CD4-positive, alpha-beta T cell treated with Interleukin-21 for 1 hour (primary cell): ENCODE measurements at regions not wholly inside any gene's neighbourhood (a gene's known extent, or its start where the extent isn't known, plus 50 kb on each side); places are given as distances from the start of the nearest gene placed in this dataset.
"Not testable (repeated sequence)": the region's sequence is repeated elsewhere in the genome, so short reads cannot be mapped to it uniquely, and the experiment has no call there.

Experiments used
- DNase-seq: peaks from one replicate; pipeline ENCODE4 v3.0.0-alpha.2; 2020

- no peak for DNase-seq
Observed at GRCh38 chr5:125222597-125223240, 476.3 kb upstream of the ZNF608 start.

- DNase-seq, result no peak
Observed at GRCh38 chr5:125225424-125225823, 479.0 kb upstream of the ZNF608 start.

- no peak for DNase-seq
Observed at GRCh38 chr5:125226825-125227224, 480.4 kb upstream of the ZNF608 start.

GRCh38 chr5:125227333-125228095 is 481.1 kb upstream of the ZNF608 start:
- DNase-seq, result no peak

DNA sequence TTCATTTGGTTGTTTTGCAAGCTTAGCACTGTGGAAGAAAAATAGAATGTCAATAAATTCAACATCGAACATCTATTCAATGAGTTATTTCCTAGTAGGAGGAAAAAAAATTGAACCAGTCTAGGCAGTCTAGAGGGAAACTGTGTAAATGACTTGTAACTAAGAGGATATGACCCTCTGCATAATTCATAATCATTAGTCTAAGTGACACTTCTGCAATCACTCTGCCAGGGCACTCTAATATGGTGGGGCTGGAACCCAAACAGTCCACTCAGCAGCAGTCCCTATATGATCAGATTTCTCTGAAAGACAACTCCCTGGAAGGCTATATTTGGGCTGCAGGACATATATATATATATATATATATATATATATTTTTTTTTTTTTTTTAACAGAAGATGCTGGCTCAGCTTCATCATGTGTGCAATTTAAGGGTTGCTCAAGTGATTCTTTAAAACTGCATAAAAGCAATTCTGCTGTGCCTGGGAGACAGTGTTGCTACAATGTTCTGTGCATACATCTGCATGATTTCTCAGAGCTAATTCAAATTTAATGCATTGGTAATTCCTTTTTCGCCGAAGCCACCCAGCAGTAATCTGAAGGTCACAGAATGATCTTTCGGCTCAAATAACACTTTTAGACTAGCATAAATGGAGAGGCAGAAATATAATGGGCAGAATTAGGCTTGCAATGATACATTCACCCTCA is 482.1 kb upstream of the ZNF608 start:
- no peak for DNase-seq

DNA sequence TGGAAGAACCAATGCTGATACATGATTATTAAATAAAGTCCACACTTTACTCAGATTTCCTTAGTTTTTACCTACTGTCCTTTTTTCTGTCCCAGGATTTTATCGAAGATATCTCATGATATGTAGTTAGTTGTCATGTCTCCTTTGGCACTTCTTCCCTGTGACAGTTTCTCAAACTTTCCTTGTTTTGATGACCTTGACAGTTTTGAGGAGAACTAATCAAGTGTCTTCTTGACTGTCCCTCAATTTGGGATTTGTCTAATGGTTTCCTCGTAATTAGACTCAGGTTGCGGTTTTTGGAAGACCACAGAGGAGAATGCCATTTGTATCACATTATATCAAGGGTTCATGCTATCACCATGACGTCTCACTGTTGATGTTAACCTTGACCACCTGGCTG is 483.1 kb upstream of the ZNF608 start:
- DNase-seq, result no peak

DNA sequence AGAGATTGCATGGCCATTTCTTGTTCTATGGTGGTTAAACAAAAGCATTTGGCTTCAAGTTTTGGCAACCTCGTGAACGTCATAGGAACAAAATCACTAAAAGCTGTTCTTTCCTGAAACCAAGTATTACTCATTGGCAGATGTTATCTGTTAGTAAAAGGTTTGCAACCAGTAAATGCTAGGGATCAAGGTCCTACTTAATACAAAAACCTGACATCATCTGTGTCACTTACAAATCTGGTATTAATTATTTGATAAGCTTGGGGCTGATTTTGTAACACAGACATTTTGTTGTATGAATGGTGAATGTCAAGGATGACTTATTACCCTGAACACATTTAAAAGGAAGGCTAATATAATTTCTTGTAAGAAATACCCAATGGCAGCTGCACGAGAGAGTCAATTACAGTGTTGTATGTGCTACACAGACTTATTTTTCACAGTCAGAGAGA is 486.4 kb upstream of the ZNF608 start:
- no peak for DNase-seq

DNA sequence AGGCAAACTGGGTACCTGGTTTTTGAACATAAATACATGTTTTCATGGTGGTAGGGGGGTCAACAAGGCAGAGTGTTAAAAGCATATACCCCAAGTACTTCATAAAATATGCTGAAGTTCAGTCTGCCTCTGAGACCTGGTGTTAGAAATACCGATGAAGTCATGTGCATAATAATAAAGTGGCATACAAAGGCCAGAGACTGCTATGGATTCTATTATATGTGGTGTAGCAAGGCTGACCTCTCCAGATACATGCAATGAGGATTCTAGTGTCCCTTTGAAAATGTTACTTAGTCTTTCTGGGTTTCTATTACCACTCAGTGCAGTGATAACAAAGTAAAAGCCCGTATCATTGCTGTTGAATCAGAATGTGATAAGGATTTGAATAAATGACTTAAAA is 487.5 kb upstream of the ZNF608 start:
- no peak for DNase-seq

- no peak for DNase-seq
Observed at GRCh38 chr5:125236007-125236406, 489.6 kb upstream of the ZNF608 start.

GRCh38 chr5:125236981-125237380 is 490.5 kb upstream of the ZNF608 start:
- no peak for DNase-seq

GRCh38 chr5:125244531-125244930 is 498.1 kb upstream of the ZNF608 start:
- DNase-seq, result no peak

DNA sequence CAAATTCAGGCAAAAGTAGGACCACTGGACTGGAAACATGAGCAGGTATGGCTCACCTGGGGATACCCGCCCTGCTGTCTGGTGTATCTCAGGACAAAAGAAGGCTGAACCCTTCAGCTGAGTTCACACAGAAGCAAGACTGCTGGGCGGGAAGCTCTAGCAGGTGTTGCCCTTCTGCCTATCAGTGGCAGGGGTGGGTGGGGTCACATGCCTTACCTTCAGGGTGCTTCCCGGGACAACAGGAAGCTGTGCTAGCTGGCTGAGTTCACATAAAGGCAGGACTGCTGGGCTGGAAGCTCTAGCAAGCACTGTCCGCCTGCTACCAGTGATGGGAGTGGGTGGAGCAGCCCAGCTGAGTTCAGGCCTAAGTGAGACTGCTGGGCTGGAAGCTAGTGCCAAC is 498.8 kb upstream of the ZNF608 start:
- no peak for DNase-seq

DNA sequence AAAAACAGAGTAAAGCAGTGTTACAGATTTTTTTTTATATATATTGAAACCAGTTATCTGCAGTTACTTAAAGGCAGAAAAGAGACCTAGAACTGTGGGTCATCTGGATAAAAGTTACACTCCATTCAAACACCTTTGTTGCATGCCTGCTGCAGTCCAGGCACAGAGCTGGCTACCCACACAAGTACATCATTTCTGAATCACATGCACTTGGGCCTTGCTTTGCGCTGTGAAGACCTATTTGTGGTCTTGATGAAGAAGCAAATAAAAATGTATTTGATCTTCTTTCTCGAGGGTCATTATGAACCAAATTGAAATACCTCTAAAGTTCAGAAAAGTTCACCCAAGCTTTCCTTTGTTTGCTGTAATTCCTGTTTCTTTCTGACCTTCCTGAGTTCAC is 503.0 kb upstream of the ZNF608 start:
- DNase-seq, result no peak

DNA sequence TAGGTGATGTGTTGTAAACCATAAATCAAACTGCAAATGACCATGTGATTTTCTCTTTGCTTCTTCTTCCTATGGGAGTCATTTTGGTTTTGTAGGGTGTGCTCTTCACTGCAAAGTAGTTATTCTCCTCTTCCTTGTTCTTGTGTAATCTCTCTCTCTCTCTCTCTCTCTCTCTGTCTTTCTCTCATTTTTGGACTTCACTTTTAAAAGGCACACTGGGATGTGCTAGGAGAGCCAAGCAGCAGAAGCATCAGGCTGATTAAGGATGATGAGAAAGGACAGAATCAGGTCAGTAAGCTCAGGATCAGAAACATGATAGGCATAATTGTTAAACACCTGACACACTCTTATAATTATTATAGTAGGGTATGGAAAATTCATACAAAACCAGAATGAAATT is 505.3 kb upstream of the ZNF608 start:
- no peak for DNase-seq

DNA sequence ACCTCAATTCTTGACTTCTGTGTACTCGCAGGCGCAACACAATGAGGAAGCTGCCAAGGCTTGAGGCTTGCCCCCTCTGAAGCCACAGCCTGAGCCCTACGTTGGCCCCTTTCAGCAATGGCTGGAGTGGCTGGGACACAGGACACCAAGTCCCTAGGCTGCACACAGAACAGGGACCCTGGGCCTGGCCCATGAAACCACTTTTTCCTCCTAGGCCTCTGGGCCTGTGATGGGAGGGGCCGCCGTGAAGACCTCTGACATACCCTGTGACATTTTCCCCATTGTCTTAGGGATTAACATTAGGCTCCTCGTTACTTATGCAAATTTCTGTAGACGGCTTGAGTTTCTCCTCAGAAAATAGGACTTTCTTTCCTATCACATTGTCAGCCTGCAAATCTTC is 507.2 kb upstream of the ZNF608 start:
- not testable (repeated sequence) for DNase-seq

GRCh38 chr5:125254267-125254666 is 507.8 kb upstream of the ZNF608 start:
- DNase-seq, result no peak

- DNase-seq, result no peak
Observed at GRCh38 chr5:125256296-125256695, 509.9 kb upstream of the ZNF608 start.

- no peak for DNase-seq
Observed at GRCh38 chr5:125257057-125257972, 510.9 kb upstream of the ZNF608 start.

DNA sequence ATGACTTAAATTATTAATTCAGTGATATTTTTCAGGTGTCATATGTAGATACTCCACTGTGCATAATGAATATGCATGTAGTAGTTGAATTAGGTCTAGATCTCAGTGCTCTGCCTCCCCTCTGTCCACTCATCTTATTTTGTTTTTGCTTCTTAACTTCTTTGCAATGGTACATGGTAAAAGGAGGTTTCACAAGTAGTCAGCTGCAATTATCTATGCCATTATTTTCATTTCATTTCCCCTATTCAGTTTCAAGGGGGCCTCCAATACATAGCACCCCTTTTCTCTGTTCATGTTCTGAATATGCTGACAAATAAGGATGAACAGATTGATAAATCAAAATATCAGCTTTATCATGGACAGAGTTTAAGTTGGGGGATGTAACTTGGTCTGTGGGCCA is 511.6 kb upstream of the ZNF608 start:
- DNase-seq, result no peak

DNA sequence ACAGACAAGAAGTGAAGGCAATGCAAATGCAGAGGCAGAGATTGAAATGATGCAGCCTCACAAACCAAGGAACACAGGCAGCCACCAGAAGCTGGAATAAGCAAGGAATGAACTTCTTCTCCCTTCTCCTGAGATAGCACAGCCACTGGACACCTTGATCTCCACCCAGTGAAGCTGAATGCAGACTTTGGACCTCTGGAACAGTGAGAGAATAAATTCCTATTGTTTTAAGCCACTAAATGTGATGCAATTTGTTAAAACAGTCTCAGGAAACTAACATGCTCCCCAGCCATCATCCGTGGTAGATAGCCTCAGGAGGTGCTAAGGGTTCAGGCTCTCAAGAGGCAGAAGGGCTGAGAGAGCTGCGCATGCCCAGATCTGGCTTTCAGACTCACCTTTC is 512.2 kb upstream of the ZNF608 start:
- no peak for DNase-seq

GRCh38 chr5:125261505-125262250 is 515.2 kb upstream of the ZNF608 start:
- DNase-seq, result no peak

GRCh38 chr5:125262782-125263181 is 516.3 kb upstream of the ZNF608 start:
- no peak for DNase-seq
